ENCODE measurements at regions not wholly inside any gene's neighbourhood (a gene's known extent, or its start where the extent isn't known, plus 50 kb on each side); places are given as distances from the start of the nearest gene placed in this dataset.
A peak's percentile ranks its signal among the peaks of the same experiment; 100 is the strongest.

- Histone ChIP-seq H3K4me1 (ENCODE audit: control insufficient read depth in 1 of 2, insufficient read depth in 2 of 2, low read length in 2 of 2) (no peaks in the 10 kb centered on the region), H3K27me3 (ENCODE audit: control insufficient read depth in 1 of 2, insufficient read depth in 2 of 2, low read length in 1 of 2) (no peaks in the 10 kb centered on the region), H3K27ac (ENCODE audit: low read depth in 1 of 2, low read length in 2 of 2) (no peak overlapping the region), H3K36me3 (ENCODE audit: control insufficient read depth in 1 of 2, insufficient read depth in 2 of 2, low read length in 1 of 2) (no peaks in the 10 kb centered on the region), H3K9me3 (ENCODE audit: control insufficient read depth, low read length) (no peaks in the 10 kb centered on the region), H3K4me3 (ENCODE audit: low read length in 2 of 2) (no peak overlapping the region)
- intact Hi-C loops (cut with DNase I), result no loop called here
- WGBS, 2 donors, result 97 to 100% methylated on average over 2 of the region's 2 CpGs
- no peak for ATAC-seq (ENCODE audit: low FRiP score)
- no peak for DNase-seq
Observed at GRCh38 chr4:78689261-78689660, 86.9 kb upstream of the BMP2K start.

DNA sequence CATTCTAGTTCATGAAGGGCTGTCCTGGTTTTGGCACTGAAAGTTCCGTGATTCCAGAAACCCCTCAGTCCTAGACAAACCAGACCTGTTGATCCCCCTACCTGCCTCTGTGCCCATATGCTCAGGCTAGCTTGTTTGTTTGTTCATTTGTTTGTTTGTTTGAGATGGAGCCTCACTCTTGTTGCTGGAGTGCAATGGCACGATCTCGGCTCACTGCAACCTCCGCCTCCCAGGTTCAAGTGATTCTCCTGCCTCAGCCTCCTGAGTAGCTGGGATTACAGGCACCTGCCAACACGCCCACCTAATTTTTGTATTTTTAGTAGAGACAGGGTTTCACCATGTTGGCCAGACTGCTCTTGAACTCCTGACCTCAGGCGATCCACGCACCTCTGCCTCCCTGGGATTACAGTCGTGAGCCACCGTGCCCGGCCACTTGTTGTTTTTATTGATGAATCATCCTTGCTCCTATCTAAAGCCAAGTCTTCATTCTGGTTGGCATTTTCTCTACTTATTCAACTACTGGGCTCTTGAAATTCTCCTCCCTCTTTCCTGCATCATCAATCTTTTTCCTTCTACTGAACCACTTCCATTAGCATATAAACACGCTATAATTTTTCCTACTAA lies 86.3 kb upstream of the BMP2K start:
- no peak for DNase-seq
- no peaks in the 10 kb centered on the region for H3K27me3 ChIP-seq (ENCODE audit: control insufficient read depth in 1 of 2, insufficient read depth in 2 of 2, low read length in 1 of 2)
- no peaks in the 10 kb centered on the region for H3K36me3 ChIP-seq (ENCODE audit: control insufficient read depth in 1 of 2, insufficient read depth in 2 of 2, low read length in 1 of 2)
- WGBS, 2 donors, result 75% methylated on average over 11 of the region's 11 CpGs
- no peaks in the 10 kb centered on the region for H3K9me3 ChIP-seq (ENCODE audit: control insufficient read depth, low read length)
- intact Hi-C loops (cut with DNase I), result no loop called here
- no peak overlapping the region for H3K4me3 ChIP-seq (ENCODE audit: low read length in 2 of 2)
- no peak overlapping the region for H3K27ac ChIP-seq (ENCODE audit: low read depth in 1 of 2, low read length in 2 of 2)
- no peaks in the 10 kb centered on the region for H3K4me1 ChIP-seq (ENCODE audit: control insufficient read depth in 1 of 2, insufficient read depth in 2 of 2, low read length in 2 of 2)
- no peak for ATAC-seq (ENCODE audit: low FRiP score)

- ATAC-seq (ENCODE audit: low FRiP score) (no peak), DNase-seq (peak in 1 of 2 donors; percentile 49)
- WGBS, 2 donors, result 86 to 87% methylated on average over 2 of the region's 2 CpGs
- no peaks in the 10 kb centered on the region for H3K9me3 ChIP-seq (ENCODE audit: control insufficient read depth, low read length)
- H3K27ac ChIP-seq (ENCODE audit: low read depth in 1 of 2, low read length in 2 of 2), result no peak overlapping the region
- H3K4me3 ChIP-seq (ENCODE audit: low read length in 2 of 2), result no peak overlapping the region
- no peaks in the 10 kb centered on the region for H3K27me3 ChIP-seq (ENCODE audit: control insufficient read depth in 1 of 2, insufficient read depth in 2 of 2, low read length in 1 of 2)
- H3K4me1 ChIP-seq (ENCODE audit: control insufficient read depth in 1 of 2, insufficient read depth in 2 of 2, low read length in 2 of 2), result no peaks in the 10 kb centered on the region
- no peaks in the 10 kb centered on the region for H3K36me3 ChIP-seq (ENCODE audit: control insufficient read depth in 1 of 2, insufficient read depth in 2 of 2, low read length in 1 of 2)
- intact Hi-C loops (cut with DNase I), result no loop called here
Observed at GRCh38 chr4:78691334-78691754, 84.8 kb upstream of the BMP2K start.

- DNase-seq (no peak), ATAC-seq (ENCODE audit: low FRiP score) (peak; percentile 19)
- H3K36me3 ChIP-seq (ENCODE audit: control insufficient read depth in 1 of 2, insufficient read depth in 2 of 2, low read length in 1 of 2), result no peaks in the 10 kb centered on the region
- H3K4me3 ChIP-seq (ENCODE audit: low read length in 2 of 2), result no peak overlapping the region
- 55 to 57% methylated on average over 4 of the region's 4 CpGs for WGBS, 2 donors
- no peaks in the 10 kb centered on the region for H3K9me3 ChIP-seq (ENCODE audit: control insufficient read depth, low read length)
- no peaks in the 10 kb centered on the region for H3K27me3 ChIP-seq (ENCODE audit: control insufficient read depth in 1 of 2, insufficient read depth in 2 of 2, low read length in 1 of 2)
- H3K4me1 ChIP-seq (ENCODE audit: control insufficient read depth in 1 of 2, insufficient read depth in 2 of 2, low read length in 2 of 2), result no peaks in the 10 kb centered on the region
- no peak overlapping the region for H3K27ac ChIP-seq (ENCODE audit: low read depth in 1 of 2, low read length in 2 of 2)
- intact Hi-C loops (cut with DNase I), result no loop called here
Observed at GRCh38 chr4:78691971-78692821, 84.0 kb upstream of the BMP2K start.

- H3K36me3 ChIP-seq (ENCODE audit: control insufficient read depth in 1 of 2, insufficient read depth in 2 of 2, low read length in 1 of 2), result no peaks in the 10 kb centered on the region
- no peaks in the 10 kb centered on the region for H3K27me3 ChIP-seq (ENCODE audit: control insufficient read depth in 1 of 2, insufficient read depth in 2 of 2, low read length in 1 of 2)
- H3K4me3 ChIP-seq (ENCODE audit: low read length in 2 of 2), result no peak overlapping the region
- H3K27ac ChIP-seq (ENCODE audit: low read depth in 1 of 2, low read length in 2 of 2), result no peak overlapping the region
- peaks cover 2% of the 10 kb centered on the region for H3K9me3 ChIP-seq (ENCODE audit: control insufficient read depth, low read length)
- DNase-seq, result no peak
- 84% methylated on average over 4 of the region's 4 CpGs for WGBS, 2 donors
- no peak for ATAC-seq (ENCODE audit: low FRiP score)
- intact Hi-C loops (cut with DNase I), result no loop called here
- no peaks in the 10 kb centered on the region for H3K4me1 ChIP-seq (ENCODE audit: control insufficient read depth in 1 of 2, insufficient read depth in 2 of 2, low read length in 2 of 2)
Observed at GRCh38 chr4:78692822-78693170, 83.4 kb upstream of the BMP2K start.

DNA sequence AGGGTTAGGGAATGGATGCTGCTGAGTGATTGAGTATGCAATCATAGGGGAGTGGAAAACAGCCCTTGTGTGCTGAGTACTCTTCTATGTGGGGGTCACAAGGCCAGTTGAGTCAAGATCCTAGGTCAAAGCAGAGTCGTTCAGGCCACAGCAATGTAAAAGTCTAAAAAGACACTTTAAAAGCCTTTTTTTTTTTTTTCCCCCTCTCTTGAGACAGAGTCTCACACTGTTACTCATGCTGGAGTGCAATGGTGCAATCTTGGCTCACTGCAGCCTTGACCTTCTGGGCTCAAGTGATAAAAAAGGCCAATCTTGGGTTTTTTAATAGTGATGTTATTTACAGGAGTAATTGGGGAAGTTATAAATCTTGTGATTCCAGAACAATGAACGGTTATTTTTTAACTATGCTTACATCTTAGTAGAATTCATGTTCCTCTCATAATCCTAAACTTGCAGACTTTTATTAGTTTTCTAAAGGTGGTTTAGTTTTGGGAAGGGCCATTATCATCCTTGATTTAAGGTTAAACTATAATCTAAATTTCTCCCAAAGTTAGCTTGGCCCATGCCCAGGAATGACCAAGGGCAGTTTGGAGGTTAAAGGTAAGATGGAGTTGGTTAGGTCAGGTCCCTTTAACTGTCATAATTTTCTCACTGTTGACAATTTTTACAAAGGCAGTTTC lies 82.2 kb upstream of the BMP2K start:
- no peak overlapping the region for H3K4me3 ChIP-seq (ENCODE audit: low read length in 2 of 2)
- DNase-seq (no peak), ATAC-seq (ENCODE audit: low FRiP score) (peak; percentile 59)
- H3K36me3 ChIP-seq (ENCODE audit: control insufficient read depth in 1 of 2, insufficient read depth in 2 of 2, low read length in 1 of 2), result no peaks in the 10 kb centered on the region
- peaks cover 2% of the 10 kb centered on the region for H3K9me3 ChIP-seq (ENCODE audit: control insufficient read depth, low read length)
- WGBS, 2 donors, result 45 to 46% methylated on average over 2 of the region's 2 CpGs
- no peak overlapping the region for H3K27ac ChIP-seq (ENCODE audit: low read depth in 1 of 2, low read length in 2 of 2)
- intact Hi-C loops (cut with DNase I), result no loop called here
- H3K27me3 ChIP-seq (ENCODE audit: control insufficient read depth in 1 of 2, insufficient read depth in 2 of 2, low read length in 1 of 2), result no peaks in the 10 kb centered on the region
- no peaks in the 10 kb centered on the region for H3K4me1 ChIP-seq (ENCODE audit: control insufficient read depth in 1 of 2, insufficient read depth in 2 of 2, low read length in 2 of 2)

- no peak overlapping the region for H3K27ac ChIP-seq (ENCODE audit: low read depth in 1 of 2, low read length in 2 of 2)
Observed at GRCh38 chr4:78694457-78694787, 81.7 kb upstream of the BMP2K start.

GRCh38 chr4:78695910-78696309 lies 80.2 kb upstream of the BMP2K start:
- WGBS, 2 donors, result 24 to 30% methylated on average over 1 of the region's 1 CpG
- intact Hi-C loops (cut with DNase I), result no loop called here

More at GRCh38 chr4:78694457-78694787, 81.7 kb upstream of the BMP2K start:
- intact Hi-C loops (cut with DNase I), result no loop called here
- Histone ChIP-seq H3K9me3 (ENCODE audit: control insufficient read depth, low read length) (peaks cover 2% of the 10 kb centered on the region), H3K36me3 (ENCODE audit: control insufficient read depth in 1 of 2, insufficient read depth in 2 of 2, low read length in 1 of 2) (no peaks in the 10 kb centered on the region), H3K4me3 (ENCODE audit: low read length in 2 of 2) (no peak overlapping the region), H3K27me3 (ENCODE audit: control insufficient read depth in 1 of 2, insufficient read depth in 2 of 2, low read length in 1 of 2) (no peaks in the 10 kb centered on the region), H3K4me1 (ENCODE audit: control insufficient read depth in 1 of 2, insufficient read depth in 2 of 2, low read length in 2 of 2) (no peaks in the 10 kb centered on the region)
- 98 to 99% methylated on average over 2 of the region's 2 CpGs for WGBS, 2 donors
- no peak for DNase-seq
- ATAC-seq (ENCODE audit: low FRiP score), result no peak

DNA sequence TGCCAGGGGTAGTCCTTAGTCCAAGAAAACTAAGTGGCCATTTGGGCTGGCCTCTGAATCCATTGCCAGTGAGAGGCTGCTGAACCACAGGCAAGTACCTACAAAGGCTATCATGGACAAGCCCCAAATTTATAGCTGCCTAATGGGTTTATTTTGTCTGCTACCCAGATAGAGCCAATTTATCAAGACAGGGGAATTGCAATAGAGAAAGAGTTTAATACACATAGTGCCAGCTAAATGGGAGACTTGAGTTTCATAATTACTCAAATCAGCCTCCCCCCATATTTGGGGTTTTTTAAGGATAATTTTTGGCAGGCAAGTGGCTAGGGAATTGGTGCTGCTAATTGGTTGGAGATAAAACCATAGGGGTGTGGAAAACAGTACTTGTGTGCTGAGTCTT lies 73.1 kb upstream of the BMP2K start:
- Histone ChIP-seq H3K36me3 (ENCODE audit: control insufficient read depth in 1 of 2, insufficient read depth in 2 of 2, low read length in 1 of 2) (no peaks in the 10 kb centered on the region), H3K9me3 (ENCODE audit: control insufficient read depth, low read length) (peaks cover 4% of the 10 kb centered on the region), H3K4me3 (ENCODE audit: low read length in 2 of 2) (no peak overlapping the region), H3K27me3 (ENCODE audit: control insufficient read depth in 1 of 2, insufficient read depth in 2 of 2, low read length in 1 of 2) (no peaks in the 10 kb centered on the region), H3K4me1 (ENCODE audit: control insufficient read depth in 1 of 2, insufficient read depth in 2 of 2, low read length in 2 of 2) (no peaks in the 10 kb centered on the region), H3K27ac (ENCODE audit: low read depth in 1 of 2, low read length in 2 of 2) (no peak overlapping the region)
- intact Hi-C loops (cut with DNase I), result no loop called here
- no peak for ATAC-seq (ENCODE audit: low FRiP score)
- no peak for DNase-seq

More at GRCh38 chr4:78695910-78696309, 80.2 kb upstream of the BMP2K start:
- no peak overlapping the region for H3K27ac ChIP-seq (ENCODE audit: low read depth in 1 of 2, low read length in 2 of 2)
- H3K9me3 ChIP-seq (ENCODE audit: control insufficient read depth, low read length), result peaks cover 2% of the 10 kb centered on the region
- no peaks in the 10 kb centered on the region for H3K4me1 ChIP-seq (ENCODE audit: control insufficient read depth in 1 of 2, insufficient read depth in 2 of 2, low read length in 2 of 2)
- H3K27me3 ChIP-seq (ENCODE audit: control insufficient read depth in 1 of 2, insufficient read depth in 2 of 2, low read length in 1 of 2), result no peaks in the 10 kb centered on the region
- no peaks in the 10 kb centered on the region for H3K36me3 ChIP-seq (ENCODE audit: control insufficient read depth in 1 of 2, insufficient read depth in 2 of 2, low read length in 1 of 2)
- DNase-seq, result no peak
- no peak for ATAC-seq (ENCODE audit: low FRiP score)
- no peak overlapping the region for H3K4me3 ChIP-seq (ENCODE audit: low read length in 2 of 2)
